Stimulated activated memory B cell treated with anti-CD40 and anti-IgM and Interleukin-4, amounts not matched to agents 10 μg/mL and 1 μg/mL and 100 μg/mL, for 72 hours (primary cell): ENCODE measurements at regions not wholly inside any gene's neighbourhood (a gene's known extent, or its start where the extent isn't known, plus 50 kb on each side); places are given as distances from the start of the nearest gene placed in this dataset.

Source experiments
- ATAC-seq: fragments of 150-1000 bp; cut with Tn5 transposase; 2 replicates; pipeline ENCODE4 v1.10.0; 2021
- H3K27ac Mint-ChIP-seq: one replicate; pipeline ENCODE4 v1.8.0; 2022; ENCODE audit warnings: mild to moderate bottlenecking, mixed read lengths
- H3K27me3 Mint-ChIP-seq: one replicate; pipeline ENCODE4 v1.8.0; 2022; ENCODE audit warnings: mixed read lengths
- H3K36me3 Mint-ChIP-seq: one replicate; pipeline ENCODE4 v1.8.0; 2022; ENCODE audit warnings: mixed read lengths
- H3K4me1 Mint-ChIP-seq: one replicate; pipeline ENCODE4 v1.8.0; 2022; ENCODE audit warnings: mixed read lengths
- H3K4me3 Mint-ChIP-seq: one replicate; pipeline ENCODE4 v1.8.0; 2022; ENCODE audit warnings: mild to moderate bottlenecking, moderate library complexity, mixed read lengths
- H3K9me3 Mint-ChIP-seq: one replicate; pipeline ENCODE4 v1.8.0; 2022; ENCODE audit warnings: mixed read lengths

DNA sequence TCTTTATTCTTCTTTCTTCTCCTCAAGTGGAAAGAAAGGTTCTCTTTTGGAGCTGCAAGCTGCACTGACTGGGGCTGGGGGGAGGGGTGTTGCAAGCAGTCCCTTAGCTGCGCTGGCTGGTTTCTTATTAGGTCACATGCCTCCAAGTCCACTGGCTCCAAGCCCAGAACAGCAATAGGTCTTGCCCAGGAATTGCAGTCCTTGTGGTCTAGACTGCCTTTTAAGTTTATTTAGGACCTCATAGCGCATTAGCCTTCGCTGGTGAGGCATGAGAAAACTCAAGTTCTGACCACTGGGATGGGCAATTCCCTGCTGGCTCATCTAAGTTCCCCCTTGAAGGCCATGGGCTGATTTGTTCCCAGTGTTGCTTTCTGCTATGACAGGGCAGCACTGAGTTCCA is 138.6 kb upstream of the SCN7A start:
- H3K27ac Mint-ChIP-seq: no peak overlapping the region
- H3K27me3 Mint-ChIP-seq: no peaks in the 10 kb centered on the region
- H3K36me3 Mint-ChIP-seq: no peaks in the 10 kb centered on the region

DNA sequence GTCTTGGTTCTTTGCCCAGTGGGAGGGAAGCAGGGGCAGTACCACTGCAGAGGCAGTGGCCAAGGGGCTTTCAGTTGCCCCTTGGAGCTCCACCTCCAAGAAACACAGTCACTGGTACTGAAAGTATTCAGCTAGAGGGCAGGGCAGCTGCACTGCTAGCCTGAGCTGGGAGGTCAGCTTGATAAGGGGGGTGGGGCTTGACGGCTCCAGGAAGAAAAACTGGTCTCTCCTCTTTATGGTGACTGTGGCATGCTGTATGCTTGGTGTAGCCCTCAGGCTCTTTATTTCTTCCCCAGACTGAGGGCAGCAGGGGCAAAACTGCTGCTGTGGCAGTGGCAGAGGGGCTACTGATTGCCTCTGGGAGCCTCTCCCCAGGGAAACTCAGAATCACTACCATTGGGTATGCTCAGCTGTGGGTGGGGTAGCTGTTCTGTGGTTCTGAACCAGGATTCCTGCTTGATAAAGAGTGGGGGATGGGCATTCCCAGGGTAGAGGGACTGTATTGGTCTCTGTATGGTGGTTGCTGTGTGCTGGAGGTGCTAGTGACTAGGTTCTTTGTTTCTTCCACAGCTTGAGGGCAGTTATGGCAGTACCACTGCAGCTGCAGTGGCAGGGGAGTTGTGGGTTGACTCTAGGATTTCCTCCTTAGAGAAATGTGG is 134.6 kb upstream of the SCN7A start:
- Mint-ChIP-seq H3K4me1 (no peaks in the 10 kb centered on the region), H3K36me3 (no peaks in the 10 kb centered on the region), H3K27ac (no peak overlapping the region), H3K4me3 (no peak overlapping the region), H3K27me3 (no peaks in the 10 kb centered on the region), H3K9me3 (peaks cover 14% of the 10 kb centered on the region)
- ATAC-seq: no peak

More for the DNA sequence above, 138.6 kb upstream of the SCN7A start:
- Mint-ChIP-seq H3K4me3 (no peak overlapping the region), H3K9me3 (no peaks in the 10 kb centered on the region), H3K4me1 (no peaks in the 10 kb centered on the region)
- no peak for ATAC-seq

DNA sequence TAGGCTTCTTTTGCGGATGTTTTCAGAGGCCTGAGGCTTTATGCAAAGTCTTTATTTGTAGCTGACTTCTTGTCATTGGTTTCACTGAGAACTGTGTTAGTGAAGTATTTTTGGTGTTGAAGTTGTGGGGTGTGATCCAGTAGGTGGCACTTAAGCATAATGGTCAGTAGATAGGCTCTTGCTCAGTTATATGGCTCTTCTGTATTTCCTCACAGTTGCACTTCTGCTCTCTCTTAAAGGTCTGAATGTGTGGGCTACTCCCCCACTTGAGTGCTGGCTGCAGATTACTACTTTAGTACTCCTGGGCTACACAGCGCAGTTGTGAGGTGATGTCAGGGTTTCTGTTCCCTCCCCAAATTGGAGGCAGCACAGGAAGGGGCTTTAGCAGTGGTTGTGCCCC is 133.8 kb upstream of the SCN7A start:
- peaks cover 20% of the 10 kb centered on the region for H3K9me3 Mint-ChIP-seq
- H3K27ac Mint-ChIP-seq: no peak overlapping the region
- no peaks in the 10 kb centered on the region for H3K27me3 Mint-ChIP-seq
- no peaks in the 10 kb centered on the region for H3K36me3 Mint-ChIP-seq
- H3K4me1 Mint-ChIP-seq: no peaks in the 10 kb centered on the region
- no peak overlapping the region for H3K4me3 Mint-ChIP-seq
- no peak for ATAC-seq

DNA sequence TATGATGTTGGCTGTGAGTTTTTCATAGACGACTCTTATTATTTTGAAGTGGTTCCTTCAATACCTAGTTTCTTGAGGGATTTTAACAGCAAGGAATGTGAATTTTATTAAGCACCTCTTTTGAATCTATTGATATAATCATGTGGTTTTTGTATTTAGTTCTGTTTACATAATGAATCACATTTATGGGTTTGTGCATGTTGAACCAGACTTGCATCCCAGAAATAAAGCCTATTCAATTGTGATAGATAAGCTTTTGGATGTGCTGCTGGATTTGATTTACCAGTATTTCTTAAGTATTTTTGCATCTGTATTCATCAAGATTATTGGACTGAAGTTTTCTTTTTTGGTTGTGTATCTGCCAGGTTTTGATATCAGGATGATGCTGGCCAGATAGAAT is 131.6 kb upstream of the SCN7A start:
- Mint-ChIP-seq H3K27ac (no peak overlapping the region), H3K4me3 (no peak overlapping the region), H3K4me1 (no peaks in the 10 kb centered on the region), H3K9me3 (peaks cover 20% of the 10 kb centered on the region), H3K36me3 (no peaks in the 10 kb centered on the region), H3K27me3 (no peaks in the 10 kb centered on the region)
- no peak for ATAC-seq

DNA sequence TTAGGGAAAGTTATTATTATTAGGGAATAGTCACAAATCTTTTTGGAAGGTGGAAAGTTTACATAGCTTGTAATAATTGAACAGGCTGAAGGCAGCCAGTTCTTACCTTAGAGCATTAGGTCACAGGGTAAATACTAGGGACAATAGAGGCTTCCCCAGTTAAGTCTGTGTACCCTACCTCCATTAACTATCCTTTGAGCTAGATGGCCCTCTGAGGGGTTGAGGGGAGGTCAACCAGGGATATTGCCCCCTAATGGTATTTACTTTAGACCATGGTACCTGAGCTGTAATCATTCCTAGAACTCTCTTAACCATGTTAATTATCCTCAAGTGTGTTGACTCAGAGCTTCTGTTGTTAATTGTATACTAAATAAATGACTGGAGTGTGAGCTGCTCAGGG is 120.5 kb upstream of the SCN7A start:
- Mint-ChIP-seq H3K4me3 (no peak overlapping the region), H3K27ac (no peak overlapping the region), H3K9me3 (peaks cover 2% of the 10 kb centered on the region), H3K27me3 (peaks cover 17% of the 10 kb centered on the region), H3K36me3 (no peaks in the 10 kb centered on the region), H3K4me1 (peaks cover 6% of the 10 kb centered on the region)
- no peak for ATAC-seq

DNA sequence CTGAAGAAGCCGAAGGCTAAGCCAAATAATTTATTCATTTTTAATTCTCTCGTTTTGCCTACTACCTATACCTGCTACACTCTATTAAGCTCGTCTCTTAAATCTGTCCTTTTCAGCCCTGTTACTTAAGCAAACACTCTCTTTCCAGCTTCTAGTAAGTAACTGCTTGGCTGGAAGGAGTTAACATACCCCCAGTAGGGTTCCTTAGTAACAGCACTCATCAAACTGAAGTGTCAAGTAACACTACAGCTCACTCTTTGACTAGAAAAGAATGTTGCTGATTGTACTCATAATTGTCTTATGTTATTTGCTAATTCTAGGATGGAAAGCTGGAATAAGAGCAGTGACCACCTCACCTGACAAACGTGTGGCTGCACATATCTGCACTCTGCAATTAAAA is 120.0 kb upstream of the SCN7A start:
- no peak overlapping the region for H3K27ac Mint-ChIP-seq

DNA sequence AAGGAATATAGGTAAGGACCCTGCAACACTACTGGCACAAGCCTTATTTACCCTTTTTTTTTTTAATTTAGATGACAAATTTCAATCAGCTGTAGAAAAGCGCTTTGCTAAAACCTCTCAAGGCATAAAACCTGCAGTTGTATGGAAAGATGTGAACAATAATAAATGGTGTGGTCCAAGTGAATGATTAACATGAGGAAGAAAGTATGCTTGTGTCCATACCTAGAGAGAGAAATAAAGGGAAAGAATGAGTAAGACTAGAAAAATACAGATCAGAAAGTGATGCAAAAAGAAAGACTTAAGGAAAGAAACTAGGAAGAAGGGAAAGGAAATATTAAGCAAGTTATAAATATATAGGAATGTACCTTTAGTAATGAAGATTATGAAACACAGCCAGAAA is 119.2 kb upstream of the SCN7A start:
- Mint-ChIP-seq H3K27me3 (peaks cover 17% of the 10 kb centered on the region), H3K4me1 (peaks cover 6% of the 10 kb centered on the region), H3K27ac (no peak overlapping the region), H3K4me3 (no peak overlapping the region), H3K36me3 (no peaks in the 10 kb centered on the region), H3K9me3 (peaks cover 2% of the 10 kb centered on the region)
- no peak for ATAC-seq

More for the DNA sequence above, 120.0 kb upstream of the SCN7A start:
- H3K9me3 Mint-ChIP-seq: peaks cover 2% of the 10 kb centered on the region
- no peaks in the 10 kb centered on the region for H3K36me3 Mint-ChIP-seq
- no peak overlapping the region for H3K4me3 Mint-ChIP-seq
- peaks cover 6% of the 10 kb centered on the region for H3K4me1 Mint-ChIP-seq
- ATAC-seq: no peak
- peaks cover 17% of the 10 kb centered on the region for H3K27me3 Mint-ChIP-seq

DNA sequence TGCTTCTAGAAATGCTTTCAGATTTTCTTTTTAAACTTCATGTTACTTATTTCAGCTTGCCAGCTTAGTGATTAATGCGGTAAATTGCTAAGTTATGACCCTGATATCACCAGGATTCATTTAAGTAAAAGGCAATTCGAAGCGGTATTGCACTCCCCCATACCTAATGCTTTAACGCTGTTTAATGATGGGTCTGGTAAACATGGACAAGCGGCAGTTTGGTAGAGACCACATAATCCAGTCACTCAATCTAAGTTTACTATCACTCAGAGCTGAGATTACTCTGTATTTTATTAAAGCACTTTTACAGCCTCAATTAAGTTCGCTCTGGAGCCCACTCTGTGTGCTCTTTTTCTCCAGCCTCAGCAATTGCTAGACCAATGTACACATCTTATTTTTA is 118.2 kb upstream of the SCN7A start:
- H3K27me3 Mint-ChIP-seq: peaks cover 17% of the 10 kb centered on the region
- ATAC-seq: no peak
- H3K4me1 Mint-ChIP-seq: peaks cover 6% of the 10 kb centered on the region
- no peaks in the 10 kb centered on the region for H3K36me3 Mint-ChIP-seq
- H3K9me3 Mint-ChIP-seq: peaks cover 2% of the 10 kb centered on the region
- H3K4me3 Mint-ChIP-seq: no peak overlapping the region
- H3K27ac Mint-ChIP-seq: no peak overlapping the region

DNA sequence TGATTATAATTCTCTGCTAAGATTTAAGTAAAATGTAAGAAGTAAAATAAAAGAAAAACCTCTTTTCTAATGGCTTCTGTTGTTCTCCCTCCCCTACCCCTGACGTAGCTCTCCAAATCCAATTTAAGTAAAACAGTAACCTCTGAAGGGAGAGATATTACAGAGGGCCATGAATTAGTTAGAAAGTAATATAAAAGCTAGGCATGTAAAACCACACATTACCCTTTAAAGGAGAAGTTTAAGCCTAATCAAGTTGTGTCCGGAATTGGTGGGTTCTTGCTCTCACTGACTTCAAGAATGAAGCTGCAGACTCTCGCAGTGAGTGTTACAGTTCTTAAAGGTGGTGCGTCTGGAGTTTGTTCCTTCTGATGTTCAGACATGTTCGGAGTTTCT is 116.9 kb upstream of the SCN7A start:
- no peak for ATAC-seq
- peaks cover 17% of the 10 kb centered on the region for H3K27me3 Mint-ChIP-seq
- peaks cover 2% of the 10 kb centered on the region for H3K9me3 Mint-ChIP-seq
- no peak overlapping the region for H3K4me3 Mint-ChIP-seq
- H3K4me1 Mint-ChIP-seq: peaks cover 6% of the 10 kb centered on the region
- no peak overlapping the region for H3K27ac Mint-ChIP-seq
- H3K36me3 Mint-ChIP-seq: no peaks in the 10 kb centered on the region

DNA sequence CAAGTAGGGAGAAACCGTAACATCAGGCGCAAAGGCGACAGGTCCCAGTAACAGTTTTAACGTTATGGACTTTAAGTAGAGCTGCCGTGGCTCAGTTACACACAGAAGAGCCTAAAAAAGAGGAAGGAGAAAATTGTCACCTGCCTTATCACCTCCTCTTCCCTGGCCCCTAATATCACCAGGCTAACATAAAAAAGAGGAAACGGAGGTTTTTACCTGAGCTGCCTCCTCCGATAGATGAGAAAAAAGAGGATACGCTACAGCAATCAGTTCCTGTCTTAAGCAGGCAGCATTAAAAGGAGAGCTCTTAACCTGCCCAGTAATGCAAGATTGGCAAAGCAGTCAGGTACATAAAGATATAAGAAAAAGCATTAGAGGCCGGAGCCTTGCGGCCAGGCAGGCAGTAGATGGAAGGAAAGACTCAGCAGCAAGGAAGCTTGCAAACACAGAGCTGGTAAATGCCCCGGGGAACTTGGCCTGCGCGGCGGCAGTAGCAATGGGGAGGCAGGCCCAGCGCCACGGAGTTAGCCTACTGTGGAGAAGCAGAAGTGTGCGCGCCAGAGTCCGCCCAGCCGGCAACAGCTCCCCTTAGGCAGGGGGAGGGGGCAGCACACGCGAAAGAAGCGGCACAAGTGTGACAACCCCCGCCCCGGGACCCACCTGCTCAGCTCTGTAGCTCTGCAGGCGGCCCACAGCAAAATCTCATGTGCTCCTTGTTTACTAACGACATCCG is 116.3 kb upstream of the SCN7A start:
- no peak overlapping the region for H3K27ac Mint-ChIP-seq
- no peak overlapping the region for H3K4me3 Mint-ChIP-seq
- peaks cover 2% of the 10 kb centered on the region for H3K9me3 Mint-ChIP-seq
- no peaks in the 10 kb centered on the region for H3K36me3 Mint-ChIP-seq
- peak; percentile 27 for ATAC-seq
- H3K27me3 Mint-ChIP-seq: peaks cover 17% of the 10 kb centered on the region
- H3K4me1 Mint-ChIP-seq: peaks cover 6% of the 10 kb centered on the region

DNA sequence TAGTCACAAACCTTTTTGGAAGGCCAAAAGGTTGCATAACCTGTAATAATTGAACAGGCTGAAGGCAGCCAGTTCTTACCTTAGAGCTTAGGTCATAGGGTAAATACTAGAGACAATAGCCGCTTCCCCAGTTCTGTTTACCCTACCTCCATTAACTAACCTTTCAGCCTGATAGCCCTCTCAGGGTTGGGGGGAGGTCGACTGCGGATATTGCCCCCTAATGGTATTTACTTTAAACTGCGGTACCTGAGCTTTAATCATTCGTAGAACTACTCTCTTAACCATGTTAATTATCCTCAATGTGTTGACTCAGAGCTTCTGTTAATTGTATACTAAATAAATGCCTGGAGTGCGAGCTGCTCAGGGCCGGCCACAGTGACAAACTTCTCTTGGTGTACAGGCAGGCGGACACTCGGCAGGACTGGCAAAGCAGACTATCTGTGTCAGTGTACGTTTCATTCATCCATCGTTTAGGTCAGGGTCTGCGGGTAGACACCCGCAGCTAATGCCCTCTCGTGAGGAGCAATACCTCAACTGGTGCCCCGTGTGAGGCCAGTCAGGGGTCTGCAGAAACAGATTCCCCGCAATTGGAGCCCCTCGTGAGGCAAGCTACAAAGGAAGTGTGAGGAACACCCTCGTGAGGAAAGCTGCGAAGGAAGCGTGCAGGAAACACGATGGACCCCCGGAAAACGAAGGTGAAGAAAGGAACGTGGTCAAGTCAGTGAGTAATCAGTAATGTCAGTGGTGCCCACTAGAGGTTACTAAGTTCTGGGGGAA is 115.3 kb upstream of the SCN7A start:
- H3K36me3 Mint-ChIP-seq: no peaks in the 10 kb centered on the region
- H3K27ac Mint-ChIP-seq: no peak overlapping the region
- H3K4me1 Mint-ChIP-seq: peaks cover 6% of the 10 kb centered on the region
- ATAC-seq: no peak
- peaks cover 17% of the 10 kb centered on the region for H3K27me3 Mint-ChIP-seq
- peaks cover 2% of the 10 kb centered on the region for H3K9me3 Mint-ChIP-seq
- H3K4me3 Mint-ChIP-seq: no peak overlapping the region

DNA sequence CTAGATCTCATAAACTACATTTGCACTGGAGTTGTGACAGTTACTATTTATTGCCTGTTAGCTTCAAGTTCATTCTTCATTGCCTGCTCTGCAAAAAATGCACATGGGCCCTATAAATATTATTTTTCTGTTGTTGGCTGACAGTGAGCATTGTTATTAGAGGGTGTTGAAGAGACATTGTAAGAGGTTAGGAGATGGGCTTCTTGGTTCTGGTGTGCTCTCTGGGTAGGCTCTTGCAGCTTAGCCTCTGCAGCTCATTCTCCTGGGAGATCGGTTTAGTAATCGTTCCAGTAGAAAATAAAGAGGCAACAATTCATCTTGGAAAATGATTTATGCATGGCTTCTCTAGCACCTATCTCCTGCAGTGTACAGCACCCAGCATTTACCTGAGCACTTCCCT is 113.8 kb upstream of the SCN7A start:
- no peaks in the 10 kb centered on the region for H3K36me3 Mint-ChIP-seq
- peaks cover 17% of the 10 kb centered on the region for H3K27me3 Mint-ChIP-seq
- H3K27ac Mint-ChIP-seq: no peak overlapping the region
- peaks cover 6% of the 10 kb centered on the region for H3K4me1 Mint-ChIP-seq
- H3K9me3 Mint-ChIP-seq: peaks cover 2% of the 10 kb centered on the region
- no peak overlapping the region for H3K4me3 Mint-ChIP-seq
- no peak for ATAC-seq

DNA sequence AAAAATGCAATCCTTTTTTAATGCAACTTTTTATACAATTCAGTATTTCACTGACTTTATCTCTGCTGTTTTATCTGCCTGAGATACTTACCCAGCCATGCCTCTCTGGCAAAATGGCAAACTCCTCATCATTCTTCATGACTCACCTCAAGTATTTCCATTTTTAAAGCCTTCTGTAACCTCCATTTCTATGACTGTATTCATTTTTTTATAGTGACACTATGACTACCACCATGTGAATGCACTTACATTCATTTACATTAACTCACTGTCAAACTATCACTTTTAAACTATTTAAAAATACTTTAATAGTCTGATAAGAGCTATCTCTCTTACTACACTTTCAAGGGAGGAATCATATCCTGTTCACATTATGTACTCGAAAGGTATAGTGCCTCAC is 99.4 kb upstream of the SCN7A start:
- H3K9me3 Mint-ChIP-seq: peaks cover 13% of the 10 kb centered on the region
- no peak for ATAC-seq
- no peaks in the 10 kb centered on the region for H3K4me1 Mint-ChIP-seq
- no peaks in the 10 kb centered on the region for H3K36me3 Mint-ChIP-seq
- H3K27me3 Mint-ChIP-seq: no peaks in the 10 kb centered on the region
- H3K4me3 Mint-ChIP-seq: no peak overlapping the region
- no peak overlapping the region for H3K27ac Mint-ChIP-seq

DNA sequence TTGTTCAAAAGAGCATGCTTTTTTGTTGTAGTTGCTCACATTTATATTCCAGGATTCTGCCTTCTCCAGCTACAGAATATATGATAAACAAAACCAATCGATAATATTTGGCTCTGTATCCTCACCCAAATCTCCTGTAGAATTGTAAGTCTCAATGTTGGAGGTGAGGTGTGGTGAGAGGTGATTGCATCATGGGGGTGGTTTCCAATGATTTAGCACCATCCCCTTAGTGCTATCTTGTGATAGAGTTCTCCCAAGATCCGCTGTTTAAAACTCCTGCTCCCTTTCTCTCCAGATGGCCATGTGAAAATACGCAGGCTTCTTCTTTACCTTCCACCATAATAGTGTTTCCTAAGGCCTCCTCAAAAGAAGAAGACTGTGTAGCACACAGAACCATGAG is 98.7 kb upstream of the SCN7A start:
- no peak overlapping the region for H3K4me3 Mint-ChIP-seq
- no peaks in the 10 kb centered on the region for H3K27me3 Mint-ChIP-seq
- H3K27ac Mint-ChIP-seq: no peak overlapping the region

DNA sequence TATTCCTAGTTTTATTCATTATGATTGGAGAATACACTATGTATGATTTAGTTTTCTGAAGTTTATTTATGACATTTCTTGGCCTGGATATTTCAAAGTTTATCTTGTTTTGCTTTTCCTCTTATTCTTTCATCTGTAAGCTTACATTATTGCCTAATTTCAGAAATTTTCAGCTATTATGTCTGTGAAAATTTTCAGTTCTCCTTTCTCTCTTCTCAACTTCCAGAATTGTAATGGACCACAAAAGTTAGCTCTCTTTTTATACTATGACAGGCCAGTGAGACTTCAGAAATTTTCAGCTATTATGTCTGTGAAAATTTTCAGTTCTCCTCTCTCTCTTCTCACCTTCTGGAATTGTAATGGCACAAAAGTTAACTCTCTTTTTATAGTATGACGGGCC is 97.2 kb upstream of the SCN7A start:
- Mint-ChIP-seq H3K27me3 (no peaks in the 10 kb centered on the region), H3K36me3 (no peaks in the 10 kb centered on the region), H3K9me3 (peaks cover 4% of the 10 kb centered on the region), H3K4me1 (no peaks in the 10 kb centered on the region), H3K27ac (no peak overlapping the region), H3K4me3 (no peak overlapping the region)
- no peak for ATAC-seq

More for the DNA sequence above, 98.7 kb upstream of the SCN7A start:
- Mint-ChIP-seq H3K36me3 (no peaks in the 10 kb centered on the region), H3K9me3 (peaks cover 13% of the 10 kb centered on the region), H3K4me1 (no peaks in the 10 kb centered on the region)
- ATAC-seq: no peak

DNA sequence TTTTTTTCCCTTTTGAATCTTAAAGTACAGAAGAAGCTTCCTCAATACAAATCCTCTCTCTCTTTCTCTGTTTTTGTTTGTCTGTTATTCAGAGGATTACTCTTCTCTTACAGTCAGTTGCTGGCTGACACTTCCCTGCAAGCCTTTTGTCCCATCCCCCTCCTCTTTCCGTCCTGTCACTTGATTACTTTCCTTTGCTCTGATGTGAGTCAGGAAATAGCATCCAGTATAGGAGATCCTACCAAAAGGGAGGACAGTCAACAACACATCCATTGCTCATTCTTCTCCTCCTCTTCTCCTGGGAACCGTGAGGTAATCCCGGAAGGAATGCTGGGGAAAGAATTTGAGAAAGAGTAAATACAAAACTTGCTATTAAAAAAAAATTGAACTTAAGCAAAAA is 79.3 kb upstream of the SCN7A start:
- ATAC-seq: no peak
- Mint-ChIP-seq H3K4me1 (no peaks in the 10 kb centered on the region), H3K27me3 (no peaks in the 10 kb centered on the region), H3K27ac (no peak overlapping the region), H3K4me3 (no peak overlapping the region), H3K9me3 (no peaks in the 10 kb centered on the region), H3K36me3 (no peaks in the 10 kb centered on the region)
